Karpas-422 (cell line): ENCODE measurements at regions not wholly inside any gene's neighbourhood (a gene's known extent, or its start where the extent isn't known, plus 50 kb on each side); places are given as distances from the start of the nearest gene placed in this dataset.

Experiments
- DNase-seq: peaks from one replicate; pipeline ENCODE4 v3.0.0-alpha.2; 2015
- H2AFZ ChIP-seq: fragments of 200-600 bp; sonication (generic); 2 replicates; pipeline ENCODE4 v1.6.1; 2014; ENCODE audit warnings: antibody characterized with exemption, low read length, mixed read lengths
- H3K27ac ChIP-seq: fragments of 200-600 bp; sonication (generic); 2 replicates; pipeline ENCODE4 v1.5.1; 2014; ENCODE audit warnings: mild to moderate bottlenecking, low read length, moderate library complexity
- H3K27me3 ChIP-seq: fragments of 200-600 bp; sonication (generic); 2 replicates; pipeline ENCODE4 v1.6.1; 2014; ENCODE audit warnings: low read length, mixed read lengths
- H3K36me3 ChIP-seq: fragments of 200-600 bp; sonication (generic); 2 replicates; pipeline ENCODE4 v1.6.1; 2014; ENCODE audit warnings: low read length, mixed read lengths; ENCODE audit not compliant: insufficient read depth
- H3K4me1 ChIP-seq: fragments of 200-600 bp; sonication (generic); 2 replicates; pipeline ENCODE4 v1.6.1; 2014; ENCODE audit warnings: mild to moderate bottlenecking, low read length, mixed read lengths
- H3K4me2 ChIP-seq: fragments of 200-600 bp; sonication (generic); 2 replicates; pipeline ENCODE4 v1.6.1; 2014; ENCODE audit warnings: low read length, low read depth, mild to moderate bottlenecking; ENCODE audit not compliant: poor library complexity, severe bottlenecking
- H3K4me3 ChIP-seq: fragments of 200-600 bp; sonication (generic); 2 replicates; pipeline ENCODE4 v1.5.1; 2014; ENCODE audit warnings: mild to moderate bottlenecking, antibody characterized with exemption, low read length, mixed read lengths
- H3K79me2 ChIP-seq: fragments of 200-600 bp; sonication (generic); 2 replicates; pipeline ENCODE4 v1.6.1; 2014; ENCODE audit warnings: mild to moderate bottlenecking, low read length, mixed read lengths
- H3K9ac ChIP-seq: fragments of 200-600 bp; sonication (generic); 2 replicates; pipeline ENCODE4 v1.6.0; 2014; ENCODE audit warnings: low read length
- H3K9me2 ChIP-seq: fragments of 200-600 bp; sonication (generic), shearing (Covaris generic); replicated peaks from 2 replicates; pipeline ENCODE4 v1.6.0; 2014; ENCODE audit warnings: mild to moderate bottlenecking, low read length, moderate library complexity; ENCODE audit not compliant: insufficient read depth
- H3K9me3 ChIP-seq: fragments of 300-700, 200-600 bp; sonication (generic); 2 replicates; pipeline ENCODE4 v1.6.1; 2014; ENCODE audit warnings: low read length, mixed read lengths
- H4K20me1 ChIP-seq: fragments of 200-600 bp; sonication (generic); 2 replicates; pipeline ENCODE4 v1.6.1; 2014; ENCODE audit warnings: mild to moderate bottlenecking, antibody characterized with exemption, low read length, low read depth; ENCODE audit not compliant: insufficient read depth

- H3K27ac ChIP-seq: no peak overlapping the region
- H3K36me3 ChIP-seq: no peaks in the 10 kb centered on the region
- H3K27me3 ChIP-seq: no peaks in the 10 kb centered on the region
- no peak overlapping the region for H2AFZ ChIP-seq
- no peaks in the 10 kb centered on the region for H3K9me3 ChIP-seq
- H3K4me3 ChIP-seq: no peak overlapping the region
- H4K20me1 ChIP-seq: no peaks in the 10 kb centered on the region
- H3K9me2 ChIP-seq: no peaks in the 10 kb centered on the region
- no peak for DNase-seq
- peaks cover 9% of the 10 kb centered on the region for H3K4me1 ChIP-seq
- H3K9ac ChIP-seq: no peak overlapping the region
- no peaks in the 10 kb centered on the region for H3K79me2 ChIP-seq
- H3K4me2 ChIP-seq: no peak overlapping the region
Measured at GRCh38 chr1:55632906-55633305, 417.7 kb upstream of the USP24 start.

- Histone ChIP-seq H3K79me2 (no peaks in the 10 kb centered on the region), H3K4me3 (no peak overlapping the region), H3K9me3 (no peaks in the 10 kb centered on the region), H3K27me3 (no peaks in the 10 kb centered on the region), H3K4me1 (peaks cover 9% of the 10 kb centered on the region), H3K9ac (no peak overlapping the region), H3K4me2 (no peak overlapping the region), H3K36me3 (no peaks in the 10 kb centered on the region), H4K20me1 (no peaks in the 10 kb centered on the region), H3K27ac (no peak overlapping the region), H2AFZ (no peak overlapping the region), H3K9me2 (no peaks in the 10 kb centered on the region)
- peak; percentile 45 for DNase-seq
Measured at GRCh38 chr1:55632058-55632457, 416.9 kb upstream of the USP24 start.

DNA sequence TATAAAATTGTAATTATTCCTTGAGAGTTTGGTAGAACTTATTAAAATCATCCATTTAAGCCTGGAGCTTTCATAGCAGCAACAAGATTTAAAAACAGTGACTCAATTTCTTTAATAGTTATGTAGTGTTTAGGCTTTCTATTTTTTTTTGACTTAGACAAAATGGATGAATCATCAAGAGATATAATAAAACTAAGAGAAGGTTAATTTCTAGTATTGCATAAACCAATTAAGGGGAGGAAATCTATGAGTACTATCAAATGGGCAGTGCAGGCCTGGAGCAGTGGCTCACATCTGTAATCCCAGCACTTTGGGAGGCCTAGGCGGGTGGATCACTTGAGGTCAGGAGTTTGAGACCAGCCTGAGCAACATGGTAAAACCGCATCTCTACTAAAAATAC is 416.3 kb upstream of the USP24 start:
- Histone ChIP-seq H3K27ac (no peak overlapping the region), H4K20me1 (no peaks in the 10 kb centered on the region), H3K79me2 (no peaks in the 10 kb centered on the region), H3K36me3 (no peaks in the 10 kb centered on the region), H3K4me2 (no peak overlapping the region), H3K4me3 (no peak overlapping the region), H2AFZ (no peak overlapping the region), H3K9ac (no peak overlapping the region), H3K9me3 (no peaks in the 10 kb centered on the region), H3K4me1 (peaks cover 9% of the 10 kb centered on the region), H3K9me2 (no peaks in the 10 kb centered on the region), H3K27me3 (no peaks in the 10 kb centered on the region)
- no peak for DNase-seq

DNA sequence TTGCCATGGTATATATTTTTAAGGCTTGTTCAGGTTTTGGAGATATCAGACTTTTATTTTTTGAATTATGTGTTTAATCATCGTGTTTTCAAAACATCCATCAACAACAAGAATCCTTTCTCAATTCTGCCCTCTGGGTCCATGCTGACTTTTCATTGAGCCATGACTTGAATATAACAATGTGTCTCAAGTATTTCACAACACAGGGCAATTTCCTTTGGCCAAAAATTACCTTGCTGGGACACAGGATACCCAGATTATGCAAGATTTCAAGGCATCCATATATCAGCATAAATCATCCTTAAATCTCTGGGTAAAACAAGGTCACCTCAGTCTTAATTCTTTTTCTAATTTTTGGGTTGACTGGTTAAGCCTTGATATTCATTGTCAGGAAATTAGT is 411.2 kb upstream of the USP24 start:
- Histone ChIP-seq H3K79me2 (no peaks in the 10 kb centered on the region), H2AFZ (no peak overlapping the region)

GRCh38 chr1:55624766-55625165 is 409.6 kb upstream of the USP24 start:
- H2AFZ ChIP-seq: no peak overlapping the region
- H4K20me1 ChIP-seq: no peaks in the 10 kb centered on the region
- no peaks in the 10 kb centered on the region for H3K9me3 ChIP-seq
- no peak overlapping the region for H3K9ac ChIP-seq
- H3K4me3 ChIP-seq: no peak overlapping the region
- H3K27ac ChIP-seq: no peak overlapping the region
- H3K4me2 ChIP-seq: no peak overlapping the region
- no peaks in the 10 kb centered on the region for H3K4me1 ChIP-seq
- H3K9me2 ChIP-seq: no peaks in the 10 kb centered on the region
- H3K79me2 ChIP-seq: no peaks in the 10 kb centered on the region
- no peaks in the 10 kb centered on the region for H3K27me3 ChIP-seq
- no peaks in the 10 kb centered on the region for H3K36me3 ChIP-seq
- DNase-seq: no peak

More for the DNA sequence above, 411.2 kb upstream of the USP24 start:
- Histone ChIP-seq H4K20me1 (no peaks in the 10 kb centered on the region), H3K4me2 (no peak overlapping the region), H3K27ac (no peak overlapping the region), H3K9ac (no peak overlapping the region), H3K9me2 (no peaks in the 10 kb centered on the region), H3K9me3 (no peaks in the 10 kb centered on the region), H3K4me1 (no peaks in the 10 kb centered on the region), H3K36me3 (no peaks in the 10 kb centered on the region), H3K27me3 (no peaks in the 10 kb centered on the region), H3K4me3 (no peak overlapping the region)
- DNase-seq: no peak

DNA sequence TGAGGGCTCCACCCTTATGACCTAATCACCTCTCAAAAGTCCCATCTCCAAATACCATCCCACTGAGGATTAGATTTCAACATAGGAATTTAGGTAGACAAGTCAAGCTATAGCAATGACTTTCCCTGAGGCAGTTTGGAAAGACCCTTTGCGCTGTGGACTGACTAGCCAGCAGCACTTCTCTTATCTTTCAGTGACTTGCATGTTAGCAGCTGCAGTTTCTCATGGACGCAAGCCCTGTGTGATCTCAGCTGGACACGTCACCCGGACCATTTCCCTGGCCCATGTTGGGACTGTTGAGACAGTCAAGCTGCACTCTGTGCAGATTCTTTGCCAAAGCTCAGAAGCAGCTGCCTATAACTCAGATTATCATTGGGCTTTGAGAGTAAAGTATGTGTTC is 408.1 kb upstream of the USP24 start:
- Histone ChIP-seq H3K4me3 (no peak overlapping the region), H3K9me3 (no peaks in the 10 kb centered on the region), H3K4me2 (no peak overlapping the region), H3K4me1 (no peaks in the 10 kb centered on the region), H3K36me3 (no peaks in the 10 kb centered on the region), H3K27me3 (no peaks in the 10 kb centered on the region), H3K79me2 (no peaks in the 10 kb centered on the region), H3K9ac (no peak overlapping the region), H3K9me2 (no peaks in the 10 kb centered on the region), H4K20me1 (no peaks in the 10 kb centered on the region), H3K27ac (no peak overlapping the region), H2AFZ (no peak overlapping the region)
- DNase-seq: no peak

DNA sequence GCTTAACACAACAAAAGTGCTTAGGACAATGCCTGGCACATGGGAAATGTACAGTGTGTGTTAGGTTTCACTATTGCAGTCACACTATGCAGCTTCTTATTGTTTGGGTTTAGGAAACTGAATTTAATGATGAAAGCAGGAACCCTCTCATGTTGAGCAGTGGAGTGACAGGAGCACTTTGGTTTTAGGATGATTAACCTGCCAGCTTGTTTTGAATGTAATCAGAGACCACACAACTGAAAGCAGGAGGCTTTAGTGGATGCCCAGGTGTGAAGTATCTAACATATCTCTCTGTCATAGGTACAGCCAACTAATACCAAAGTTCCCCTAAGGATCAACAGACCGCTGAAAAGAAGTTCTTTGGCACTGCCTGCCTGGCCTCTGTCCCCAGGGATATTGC is 406.9 kb upstream of the USP24 start:
- no peaks in the 10 kb centered on the region for H3K9me2 ChIP-seq
- no peaks in the 10 kb centered on the region for H4K20me1 ChIP-seq
- H2AFZ ChIP-seq: no peak overlapping the region
- no peak overlapping the region for H3K9ac ChIP-seq
- no peaks in the 10 kb centered on the region for H3K4me1 ChIP-seq
- no peak overlapping the region for H3K27ac ChIP-seq
- no peaks in the 10 kb centered on the region for H3K36me3 ChIP-seq
- no peaks in the 10 kb centered on the region for H3K27me3 ChIP-seq
- no peak for DNase-seq
- H3K79me2 ChIP-seq: no peaks in the 10 kb centered on the region
- no peak overlapping the region for H3K4me2 ChIP-seq
- H3K4me3 ChIP-seq: no peak overlapping the region
- no peaks in the 10 kb centered on the region for H3K9me3 ChIP-seq

DNA sequence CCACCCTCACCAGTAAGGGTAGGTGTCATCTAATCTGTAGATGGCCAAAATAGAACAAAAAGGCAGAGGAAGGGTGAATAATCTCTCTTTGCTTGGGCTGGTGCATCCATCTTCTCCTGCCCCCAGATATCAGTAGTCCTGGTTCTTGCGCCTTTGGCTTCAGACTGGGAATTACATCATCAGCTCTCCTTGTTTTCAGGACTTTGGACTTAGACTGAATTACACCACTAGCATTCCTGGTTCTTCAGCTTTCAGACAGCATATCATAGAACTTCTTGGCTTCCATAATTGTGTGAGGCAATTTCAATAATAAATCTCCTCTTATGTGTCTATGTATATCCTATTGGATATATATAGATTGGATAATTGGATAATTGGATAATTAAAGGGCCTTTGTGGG is 403.0 kb upstream of the USP24 start:
- no peaks in the 10 kb centered on the region for H3K9me2 ChIP-seq
- DNase-seq: no peak
- no peak overlapping the region for H3K27ac ChIP-seq
- no peak overlapping the region for H3K4me2 ChIP-seq
- H3K9me3 ChIP-seq: no peaks in the 10 kb centered on the region
- no peak overlapping the region for H2AFZ ChIP-seq
- H4K20me1 ChIP-seq: no peaks in the 10 kb centered on the region
- no peaks in the 10 kb centered on the region for H3K36me3 ChIP-seq
- no peaks in the 10 kb centered on the region for H3K27me3 ChIP-seq
- no peaks in the 10 kb centered on the region for H3K4me1 ChIP-seq
- H3K4me3 ChIP-seq: no peak overlapping the region
- H3K9ac ChIP-seq: no peak overlapping the region
- H3K79me2 ChIP-seq: no peaks in the 10 kb centered on the region
